PC-9 (cell line): ENCODE measurements at regions not wholly inside any gene's neighbourhood (a gene's known extent, or its start where the extent isn't known, plus 50 kb on each side); places are given as distances from the start of the nearest gene placed in this dataset.

Experiments
- CTCF ChIP-seq: fragments of 200-600 bp; sonication (generic); conservative IDR thresholded peaks from 2 replicates; pipeline ENCODE4 v1.6.1; 2017; ENCODE audit warnings: mixed run types, antibody characterized with exemption, mild to moderate bottlenecking, moderate library complexity
- EZH2 ChIP-seq: fragments of 200-600 bp; sonication (generic); IDR thresholded peaks from 2 replicates; pipeline ENCODE4 v1.8.0; 2017; ENCODE audit warnings: antibody characterized with exemption, low read depth

- TF ChIP-seq CTCF (no peak), EZH2 (no peak)
These were observed 363.4 kb upstream of the SLC30A5 start for GRCh38 chr5:68730220-68730978.
